GM19463 (cell line): ENCODE measurements at regions not wholly inside any gene's neighbourhood (a gene's known extent, or its start where the extent isn't known, plus 50 kb on each side); places are given as distances from the start of the nearest gene placed in this dataset.

Source experiments
- ATAC-seq: cut with Tn5 transposase; IDR thresholded peaks from one replicate; pipeline ENCODE4 v1.9.1; 2021; ENCODE audit warnings: mild to moderate bottlenecking, moderate library complexity; ENCODE audit not compliant: unreplicated experiment

DNA sequence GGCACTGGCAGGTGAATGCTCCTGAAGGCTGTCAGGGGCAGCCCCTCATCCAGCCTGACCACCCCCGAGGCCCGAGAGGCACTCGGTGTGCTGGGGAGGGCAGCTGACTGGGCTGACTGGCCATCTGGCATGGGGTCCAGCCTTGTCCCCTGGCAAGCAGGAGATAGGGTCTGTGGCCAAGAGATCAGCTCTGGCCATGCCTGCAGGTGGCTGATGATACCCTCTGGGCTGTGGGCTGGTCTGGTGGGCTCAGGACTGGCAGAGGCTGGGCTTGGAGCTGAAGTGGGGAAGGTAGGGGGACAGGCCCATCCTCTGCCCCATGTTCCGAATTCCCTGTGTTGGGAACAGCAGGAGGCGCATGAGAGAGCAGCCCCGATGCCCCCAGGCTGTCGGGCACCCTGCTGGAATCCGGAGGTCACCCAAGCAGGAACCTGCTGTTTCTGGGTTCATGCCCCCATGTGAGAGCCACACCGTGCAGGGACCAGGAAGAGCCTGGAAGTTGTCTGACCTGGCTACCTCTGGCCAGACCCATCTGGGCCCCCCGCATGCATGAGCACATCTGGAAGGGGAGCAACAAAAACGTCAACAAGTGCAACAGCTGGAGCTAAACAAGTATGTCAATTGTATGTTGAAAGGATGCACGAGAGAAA is 527.0 kb downstream of the TBC1D22A start:
- ATAC-seq = no peak

DNA sequence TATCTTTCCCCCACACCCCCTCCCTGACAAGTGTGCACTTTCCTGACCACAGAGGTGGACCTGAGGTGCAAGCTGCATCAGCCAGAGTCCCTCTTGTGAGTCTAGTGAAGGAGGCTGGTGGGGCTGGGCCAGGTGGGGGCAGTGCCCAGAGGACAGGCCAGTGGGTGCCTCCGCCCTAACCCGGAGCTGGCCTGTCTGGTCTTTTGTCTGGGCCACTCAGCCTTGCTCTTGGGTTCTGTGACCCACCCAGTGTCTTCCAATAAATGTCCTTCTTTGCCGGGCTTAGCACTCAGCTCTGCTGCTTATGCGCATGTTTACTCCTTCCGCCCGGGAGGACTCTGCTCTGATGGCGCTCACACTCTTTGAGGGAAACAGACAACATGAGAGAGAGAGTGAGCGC is 526.2 kb downstream of the TBC1D22A start:
- no peak for ATAC-seq

DNA sequence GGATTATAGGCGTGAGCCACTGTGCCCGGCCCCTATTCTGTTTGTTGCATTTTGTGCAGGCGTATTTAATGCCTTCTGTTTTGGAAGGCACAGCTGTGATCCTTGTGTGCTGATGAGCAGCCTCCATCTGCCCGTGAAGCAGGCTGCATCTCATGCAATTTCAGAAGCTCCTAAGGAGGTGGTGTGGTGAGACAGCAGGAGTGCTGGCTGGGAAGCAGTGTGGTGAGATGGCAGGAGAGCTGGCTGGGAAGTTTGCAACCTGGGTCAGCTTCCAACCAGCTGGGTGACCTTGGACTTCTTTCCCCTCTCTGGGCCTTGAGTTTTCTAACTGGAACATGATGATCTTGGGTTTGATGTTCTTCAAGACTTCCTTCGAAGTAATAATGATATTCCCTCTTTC is 525.1 kb downstream of the TBC1D22A start:
- ATAC-seq = no peak

DNA sequence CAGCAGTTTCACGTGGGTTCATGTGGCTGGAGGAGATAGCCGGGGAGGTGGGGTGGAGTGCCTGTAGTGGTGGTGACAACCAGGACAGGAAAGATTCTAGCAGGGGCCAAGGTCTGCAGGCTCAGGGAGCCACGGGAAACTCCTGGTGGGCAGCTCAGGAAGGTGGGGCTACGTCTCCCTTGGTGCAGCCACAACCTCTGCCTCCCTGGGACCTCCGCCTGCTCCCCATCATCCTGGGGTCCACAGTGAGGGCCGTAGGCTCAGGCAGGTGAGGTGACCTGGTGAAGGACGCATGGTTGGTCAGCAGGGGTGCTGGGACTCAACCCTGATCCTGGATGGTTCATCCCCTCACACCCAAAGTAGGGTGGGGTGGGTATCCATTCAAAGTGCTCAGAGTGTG is 524.1 kb downstream of the TBC1D22A start:
- ATAC-seq = no peak

DNA sequence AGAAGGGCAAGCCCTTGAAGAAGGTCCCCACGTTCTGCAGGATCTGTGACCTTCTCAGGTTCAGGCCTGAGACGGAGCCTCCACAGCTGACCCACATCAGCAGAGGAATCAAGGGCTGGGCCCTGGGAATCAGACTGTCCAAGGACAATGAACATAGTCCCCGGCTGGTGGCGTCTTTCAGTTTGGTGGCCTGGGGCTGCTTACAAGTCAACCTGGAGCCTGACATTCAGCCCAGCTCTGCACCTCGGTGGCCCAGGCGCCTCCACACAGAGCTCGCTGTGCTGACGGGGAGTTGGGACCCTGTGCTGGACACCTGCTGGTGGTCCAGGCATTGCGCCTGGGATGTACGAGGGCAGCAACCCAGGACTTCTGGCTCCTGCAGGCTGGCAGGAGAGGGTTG is 523.5 kb downstream of the TBC1D22A start:
- ATAC-seq = no peak

DNA sequence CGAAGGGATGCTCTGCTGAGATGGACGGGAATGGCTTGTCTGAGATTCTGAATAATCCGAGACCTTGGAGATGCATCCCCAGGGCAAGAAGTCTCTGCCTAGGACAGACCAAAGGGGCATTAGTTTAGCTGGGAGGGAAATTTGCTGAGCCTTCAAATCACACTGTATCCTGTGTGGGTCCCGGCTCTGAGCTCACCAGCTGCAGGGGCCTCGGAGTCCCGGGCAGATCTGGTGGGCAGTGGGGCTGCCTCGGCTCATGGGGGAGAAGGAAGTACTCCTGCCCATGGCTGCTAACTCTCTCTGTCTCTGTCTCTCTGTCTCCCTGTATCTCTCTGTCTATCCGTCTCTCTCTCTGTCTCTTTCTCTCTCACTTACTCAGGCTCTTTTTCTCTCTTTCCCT is 522.4 kb downstream of the TBC1D22A start:
- no peak for ATAC-seq

DNA sequence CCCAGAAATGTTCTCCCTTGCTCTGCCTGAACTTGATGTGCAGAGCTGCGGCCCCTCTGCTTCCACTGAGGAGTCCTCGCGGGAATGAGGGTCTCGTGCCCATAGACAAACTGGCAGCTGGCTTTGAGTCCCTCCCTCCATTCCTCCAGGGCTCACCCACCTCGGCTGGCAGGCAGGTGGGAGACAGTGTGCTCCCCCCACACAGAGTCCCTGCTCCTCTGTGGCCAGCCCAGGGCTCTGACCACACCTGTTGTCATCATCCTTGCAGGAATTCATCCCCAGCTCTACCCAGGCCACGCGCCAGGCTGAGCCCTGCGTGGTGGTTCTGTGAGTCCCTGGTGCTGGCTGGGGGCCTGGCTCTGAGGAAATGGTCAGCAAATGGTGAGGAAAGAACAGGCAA is 521.9 kb downstream of the TBC1D22A start:
- ATAC-seq = no peak

DNA sequence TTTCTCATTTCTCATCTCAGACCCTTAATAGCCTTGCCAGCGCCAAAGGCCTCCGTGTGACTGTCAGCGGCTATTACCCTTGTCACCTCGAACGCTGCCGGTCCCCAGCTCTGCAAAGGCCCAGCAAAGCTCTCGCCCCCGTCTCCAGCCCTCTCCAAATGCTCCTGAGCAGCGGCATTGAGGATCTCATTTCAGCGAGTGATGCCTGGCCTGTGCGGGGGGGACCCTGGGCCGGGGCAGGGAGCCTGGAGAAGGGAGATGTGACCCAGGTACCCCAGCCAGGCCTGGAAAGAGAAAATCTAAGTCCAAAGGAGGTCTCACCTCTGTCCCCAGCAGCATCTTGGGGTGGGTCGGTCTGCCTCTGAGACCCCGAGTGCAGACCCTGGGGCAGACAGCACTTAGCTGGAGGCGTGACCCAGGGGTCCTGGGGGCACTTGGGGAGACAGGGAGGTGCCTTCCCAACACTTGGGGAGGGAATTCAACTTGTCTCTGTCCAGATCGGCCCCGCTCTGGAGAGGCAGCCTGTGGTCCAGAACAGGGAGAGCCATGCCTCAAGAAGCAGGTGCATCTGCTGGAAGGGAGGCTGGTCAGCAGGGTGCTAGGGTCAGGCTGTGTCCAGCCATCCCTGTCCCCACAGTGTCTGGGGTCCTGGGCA is 521.3 kb downstream of the TBC1D22A start:
- no peak for ATAC-seq

DNA sequence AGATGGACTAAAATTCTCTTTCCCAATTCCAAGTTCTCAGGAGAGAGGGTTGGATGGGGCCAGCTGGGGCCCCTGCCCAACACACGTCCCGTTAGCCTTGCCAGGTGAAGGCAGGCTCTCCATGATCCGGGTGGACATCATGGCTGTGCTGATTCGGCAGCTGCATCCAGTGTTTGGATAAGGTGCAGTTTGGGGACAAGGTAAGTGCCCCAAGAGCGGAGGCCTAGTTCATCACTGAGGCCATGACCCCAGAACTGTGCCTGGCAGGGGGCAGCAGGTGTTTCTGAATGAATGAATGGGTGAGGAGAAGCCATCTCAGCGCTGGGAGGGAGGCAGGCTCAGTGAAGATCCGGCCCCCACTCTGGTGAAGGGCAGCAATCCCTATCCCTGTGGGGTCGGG is 520.4 kb downstream of the TBC1D22A start:
- ATAC-seq = no peak

DNA sequence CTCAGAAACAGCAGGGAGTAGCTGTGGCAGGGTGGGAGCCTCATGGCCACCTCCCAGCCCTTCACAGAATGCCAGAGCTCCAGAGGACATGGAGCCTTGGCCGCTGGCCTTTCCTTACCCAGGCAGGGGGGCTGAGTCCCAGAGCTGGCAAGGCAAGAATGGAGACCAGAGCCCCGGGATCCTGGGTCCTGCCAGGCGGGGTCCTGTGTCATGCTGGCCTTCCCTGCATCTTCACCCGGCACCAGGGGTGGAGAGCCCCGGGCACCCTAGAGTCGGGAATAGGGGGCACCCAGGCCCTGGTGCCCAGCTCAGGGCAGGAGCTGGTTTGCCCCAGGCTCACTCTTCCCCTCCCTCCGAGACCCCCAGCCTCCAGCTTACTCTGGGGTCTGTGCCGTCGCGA is 519.9 kb downstream of the TBC1D22A start:
- no peak for ATAC-seq

DNA sequence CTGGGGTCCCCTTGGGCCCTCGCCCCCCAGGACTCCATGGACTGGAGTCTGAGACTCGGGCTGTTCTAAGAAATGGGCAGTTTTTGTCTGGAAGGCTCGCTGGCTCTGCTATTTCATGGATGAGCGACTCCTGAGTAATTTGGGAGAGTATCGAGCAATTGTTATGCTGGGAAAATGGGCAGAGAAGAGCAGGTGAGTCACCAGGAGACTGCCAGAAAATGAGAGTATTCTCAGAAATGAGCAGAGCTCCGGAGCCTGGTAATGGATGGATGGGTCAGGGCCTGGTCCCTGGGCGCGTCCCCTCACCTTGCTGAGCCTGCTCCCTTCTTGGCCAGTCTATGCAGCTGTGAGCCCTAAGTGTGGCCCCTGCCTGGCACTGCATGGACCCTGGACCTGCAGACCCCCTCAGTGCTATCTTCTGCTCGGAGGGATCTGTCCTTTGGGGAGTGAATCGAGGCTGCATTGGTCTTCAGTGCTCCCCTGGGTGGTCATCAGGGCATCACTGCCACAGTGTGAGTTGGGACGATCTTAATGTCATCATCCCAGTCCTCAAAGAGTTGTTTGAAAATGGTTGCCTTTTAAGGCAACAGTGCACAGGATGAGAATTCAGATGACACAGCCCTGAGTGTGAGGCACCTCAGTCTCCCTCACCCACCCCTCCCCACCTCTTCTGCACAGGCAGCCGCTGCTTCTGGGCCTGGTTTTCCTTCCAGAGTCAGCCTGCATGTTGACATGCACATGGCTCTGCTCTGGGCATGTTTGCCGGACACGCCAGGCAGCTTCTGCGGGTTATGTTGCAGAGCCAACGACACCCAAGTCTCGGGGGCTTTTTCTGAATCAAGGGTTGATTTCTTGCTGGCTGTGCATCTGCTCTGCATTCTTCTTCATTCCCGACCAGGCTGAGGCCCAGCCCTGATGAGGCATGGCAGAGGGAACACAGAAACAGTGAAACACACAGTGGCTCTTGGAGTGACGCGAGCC is 519.0 kb downstream of the TBC1D22A start:
- no peak for ATAC-seq

DNA sequence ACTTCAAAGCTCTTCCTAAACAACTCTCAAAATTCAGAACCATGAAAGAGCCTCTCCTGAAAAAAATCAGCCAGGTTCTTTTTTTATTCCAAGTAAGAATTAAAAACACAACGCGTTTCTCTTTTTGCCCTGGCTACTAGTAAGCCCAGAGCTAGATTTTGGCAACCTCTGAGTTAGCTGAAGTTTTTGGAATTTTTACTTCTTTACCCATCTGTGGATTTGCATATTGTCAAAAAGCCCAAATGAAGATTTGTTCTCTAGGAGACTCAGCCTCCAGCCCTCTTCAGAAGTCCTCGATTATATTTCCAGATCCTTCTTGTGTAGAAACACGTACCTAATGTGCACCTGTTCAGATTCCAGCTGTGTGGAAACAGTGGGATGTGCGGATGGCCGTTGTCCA is 517.9 kb downstream of the TBC1D22A start:
- no peak for ATAC-seq

DNA sequence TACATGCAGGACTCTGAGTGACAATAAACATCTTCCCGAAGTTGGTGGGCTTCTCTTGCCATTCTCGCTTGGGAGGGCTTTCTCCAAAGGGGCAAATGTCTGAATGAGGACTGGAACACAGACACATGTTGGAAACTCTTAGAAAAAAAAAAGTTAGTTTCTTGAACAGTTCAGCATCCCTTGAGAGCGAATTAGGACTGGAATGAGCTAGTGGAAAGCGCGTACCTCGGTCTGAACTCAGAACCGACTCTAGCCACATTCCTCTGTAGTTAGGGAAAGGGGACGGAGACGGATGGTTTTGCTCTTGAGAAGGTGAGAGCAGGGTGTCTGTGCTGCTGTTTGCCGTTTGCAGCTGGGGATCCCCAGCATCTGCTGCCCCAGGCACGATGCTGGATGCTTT is 517.3 kb downstream of the TBC1D22A start:
- no peak for ATAC-seq

DNA sequence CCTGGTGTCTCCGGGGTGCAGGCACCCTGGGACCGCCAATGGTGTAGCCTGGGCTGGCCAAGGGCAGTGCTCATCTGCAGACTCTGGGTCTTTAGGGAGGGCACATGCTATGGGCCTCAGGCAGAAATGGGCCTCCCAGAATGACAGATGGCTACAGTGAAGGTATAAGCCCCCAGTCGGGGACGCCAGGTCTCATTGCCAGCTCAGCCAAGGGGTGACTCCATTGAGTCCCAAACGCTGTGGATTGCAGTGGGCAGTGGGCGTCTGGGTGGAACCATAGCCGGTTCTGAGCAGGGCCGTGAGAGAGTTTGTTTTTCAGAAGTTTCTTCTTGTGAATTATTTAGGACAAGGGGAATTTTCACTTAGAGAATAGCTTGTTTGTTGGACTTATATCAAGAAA is 516.9 kb downstream of the TBC1D22A start:
- no peak for ATAC-seq

DNA sequence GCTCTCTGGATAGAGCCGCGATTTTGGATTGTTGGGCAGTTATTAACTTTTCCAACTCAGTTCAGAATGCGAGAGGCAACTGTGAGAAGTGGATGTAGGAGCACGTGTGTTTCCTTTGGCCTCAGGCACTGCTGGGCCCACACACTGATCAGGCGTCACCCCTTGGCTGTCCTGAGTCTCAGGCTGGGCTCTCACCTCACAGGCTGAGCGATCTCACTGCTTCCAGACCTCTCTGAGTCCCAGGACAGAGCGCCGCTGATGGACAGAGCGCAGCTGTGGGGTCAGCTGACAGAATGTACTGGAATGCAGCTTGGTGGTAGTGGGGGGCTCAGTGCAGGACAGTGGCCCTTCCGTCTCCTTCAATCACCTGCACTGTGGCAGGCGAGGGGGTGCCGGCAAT is 516.2 kb downstream of the TBC1D22A start:
- no peak for ATAC-seq

DNA sequence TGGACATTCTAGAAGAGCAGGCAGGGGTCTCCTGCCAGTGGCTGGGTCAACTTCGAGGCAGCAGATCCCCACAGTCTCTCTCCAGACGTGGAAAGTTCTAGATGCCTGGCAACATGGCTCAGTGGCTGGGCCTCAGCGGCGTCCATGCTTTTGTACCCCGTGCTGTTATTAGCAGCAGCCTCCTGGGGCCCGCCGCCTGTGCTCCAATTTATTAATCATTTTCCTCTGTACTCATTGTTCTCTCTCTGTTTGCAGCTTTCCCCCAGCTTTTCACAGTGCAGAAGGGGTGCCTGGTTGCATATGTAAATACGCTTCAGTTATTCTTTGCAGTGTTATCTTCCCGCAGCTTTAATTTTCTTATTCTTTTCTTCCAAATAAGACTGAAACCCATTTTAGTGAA is 515.1 kb downstream of the TBC1D22A start:
- ATAC-seq = no peak

DNA sequence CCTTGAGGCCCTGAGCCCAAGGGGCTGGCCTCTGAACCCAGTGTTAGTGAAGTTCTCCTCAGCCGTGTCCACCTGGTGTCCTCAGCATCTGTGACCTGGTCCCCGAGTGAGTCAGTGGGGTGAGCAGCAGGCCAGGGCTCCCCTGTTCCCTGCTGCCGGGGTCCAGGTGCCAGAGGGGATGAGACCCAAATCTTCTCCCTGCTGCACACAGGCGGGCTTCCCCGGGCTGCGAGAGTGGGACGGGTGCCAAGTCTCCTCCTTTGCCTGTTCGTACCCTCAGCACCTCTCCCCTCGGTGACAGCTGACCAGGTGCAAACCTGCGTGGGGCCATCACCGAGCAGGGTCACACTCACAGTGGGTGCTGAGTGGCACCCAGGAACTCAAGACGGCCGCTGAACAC is 514.5 kb downstream of the TBC1D22A start:
- ATAC-seq = no peak

DNA sequence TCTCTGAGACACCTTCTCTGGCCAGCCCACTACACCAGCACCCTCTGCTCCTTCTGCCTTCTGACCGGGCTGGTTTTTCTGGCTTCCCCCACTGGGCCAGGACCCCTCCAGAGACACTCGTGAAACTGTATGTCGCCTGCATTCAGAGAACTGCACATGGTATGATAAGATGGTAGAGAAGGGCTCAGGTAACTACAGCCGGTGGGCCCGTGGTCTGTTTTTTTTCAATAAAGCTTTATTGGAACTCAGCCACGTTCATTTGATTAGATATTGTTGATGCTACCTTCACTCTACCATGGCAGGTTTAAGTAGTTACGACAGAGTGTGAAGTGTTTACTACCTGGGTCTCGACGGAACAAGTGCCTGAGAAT is 514.0 kb downstream of the TBC1D22A start:
- ATAC-seq = no peak

DNA sequence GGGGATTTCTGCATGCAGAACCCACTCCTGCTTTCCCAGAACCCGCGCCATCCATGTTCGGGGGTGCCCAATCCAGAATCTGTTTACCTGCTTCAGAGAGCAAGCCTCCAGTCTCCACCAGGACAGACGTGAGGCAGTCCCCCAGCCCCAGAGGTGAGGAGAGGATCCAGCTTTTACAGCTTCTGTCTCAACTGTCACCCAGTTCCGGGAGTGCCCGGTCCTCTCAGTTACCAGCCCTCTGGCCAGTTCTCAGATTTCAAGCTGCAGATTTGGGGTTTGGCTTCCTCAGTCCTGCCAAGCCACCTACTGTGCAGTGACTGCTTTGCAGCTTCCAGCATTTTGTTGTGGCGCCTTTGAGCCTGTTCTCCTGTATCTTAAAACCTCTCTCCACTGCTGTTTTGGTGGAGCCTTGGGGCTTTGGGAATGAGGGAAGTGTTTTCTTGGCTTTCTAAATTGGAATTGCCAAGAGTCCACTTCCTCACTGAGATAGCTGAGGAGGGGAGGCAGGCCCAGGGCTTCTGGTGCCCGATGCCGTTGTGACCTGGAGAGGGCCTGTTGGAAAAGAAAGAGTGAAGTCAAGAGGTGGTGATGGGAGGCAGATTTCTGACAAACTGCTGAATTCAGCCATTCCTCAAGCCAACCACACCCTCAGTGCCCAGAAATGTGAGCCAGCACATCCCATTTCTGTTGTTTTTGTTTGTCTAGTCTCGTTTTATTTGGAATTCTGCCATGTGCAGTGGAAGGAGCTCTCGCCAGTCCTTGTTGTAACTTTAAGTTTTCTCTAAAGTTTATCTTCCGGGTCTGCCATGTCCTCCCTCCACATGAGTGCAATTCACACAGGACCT is 513.4 kb downstream of the TBC1D22A start:
- no peak for ATAC-seq

DNA sequence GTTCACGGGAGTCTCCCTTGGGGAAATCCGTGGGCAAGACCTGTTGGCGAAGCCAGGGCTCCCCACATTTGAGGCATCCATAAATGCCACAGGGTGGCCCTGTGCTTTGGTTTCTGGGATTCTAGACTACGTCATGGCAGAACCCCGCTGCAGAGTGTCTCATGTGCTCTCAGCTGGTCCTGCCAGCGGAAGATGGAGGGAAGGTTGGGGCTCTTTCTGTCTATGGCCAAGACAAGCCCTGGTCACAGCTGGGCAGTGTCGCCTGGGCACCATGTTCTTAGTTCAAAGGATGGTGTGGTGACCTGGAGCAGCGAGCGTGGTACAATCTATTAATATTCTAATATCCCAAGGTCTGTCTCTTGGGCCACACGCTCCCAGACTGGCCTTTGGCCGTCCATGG is 511.7 kb downstream of the TBC1D22A start:
- no peak for ATAC-seq
